Lower lobe of right lung (tissue), 2 donors: ENCODE measurements at regions not wholly inside any gene's neighbourhood (a gene's known extent, or its start where the extent isn't known, plus 50 kb on each side); places are given as distances from the start of the nearest gene placed in this dataset.
"Not testable (repeated sequence)": the region's sequence is repeated elsewhere in the genome, so short reads cannot be mapped to it uniquely, and the experiment has no call there.

Source experiments
- ATAC-seq, 2 donors: fragments of 200-7000 bp; cut with Tn5 transposase; one replicate each; pipeline ENCODE4 v1.9.1; 2020 to 2022; ENCODE audit warnings: mild to moderate bottlenecking in 2 of 2, moderate library complexity in 2 of 2
- DNase-seq: peaks from one replicate; pipeline ENCODE4 v3.0.0-alpha.2; 2020
- H3K27ac ChIP-seq: fragments of 200-600 bp; one replicate; pipeline ENCODE4 v1.8.0; 2022
- H3K27me3 ChIP-seq: fragments of 200-600 bp; one replicate; pipeline ENCODE4 v1.8.0; 2022; ENCODE audit warnings: low read depth
- H3K36me3 ChIP-seq: fragments of 200-600 bp; one replicate; pipeline ENCODE4 v1.8.0; 2022; ENCODE audit warnings: mild to moderate bottlenecking
- H3K4me1 ChIP-seq: fragments of 200-600 bp; one replicate; pipeline ENCODE4 v1.8.0; 2022
- H3K4me3 ChIP-seq: fragments of 200-600 bp; one replicate; pipeline ENCODE4 v1.8.0; 2022; ENCODE audit warnings: mild to moderate bottlenecking
- H3K9me3 ChIP-seq: fragments of 200-600 bp; one replicate; pipeline ENCODE4 v1.8.0; 2022
- intact Hi-C: fragments of 100-400 bp; cut with DNase I; formaldehyde crosslinking; loops from one replicate; pipeline ENCODE4 v1.11.0; 2022
- TF ChIP-seq, protein P1 (sequence below): fragments of 200-600 bp; IDR thresholded peaks from one replicate; pipeline ENCODE4 v1.8.0; 2022; ENCODE audit warnings: antibody characterized with exemption, mild to moderate bottlenecking
- donor health status: DM: no; HTN: yes; CAD: no; lungs with severe emphysema.

- ATAC-seq, result no peak
- Histone ChIP-seq H3K4me3 (no peak overlapping the region), H3K36me3 (no peaks in the 10 kb centered on the region), H3K27ac (no peak overlapping the region), H3K4me1 (peaks cover 17% of the 10 kb centered on the region), H3K27me3 (peaks cover 9% of the 10 kb centered on the region), H3K9me3 (no peaks in the 10 kb centered on the region)
- TF ChIP-seq, protein P1, sequence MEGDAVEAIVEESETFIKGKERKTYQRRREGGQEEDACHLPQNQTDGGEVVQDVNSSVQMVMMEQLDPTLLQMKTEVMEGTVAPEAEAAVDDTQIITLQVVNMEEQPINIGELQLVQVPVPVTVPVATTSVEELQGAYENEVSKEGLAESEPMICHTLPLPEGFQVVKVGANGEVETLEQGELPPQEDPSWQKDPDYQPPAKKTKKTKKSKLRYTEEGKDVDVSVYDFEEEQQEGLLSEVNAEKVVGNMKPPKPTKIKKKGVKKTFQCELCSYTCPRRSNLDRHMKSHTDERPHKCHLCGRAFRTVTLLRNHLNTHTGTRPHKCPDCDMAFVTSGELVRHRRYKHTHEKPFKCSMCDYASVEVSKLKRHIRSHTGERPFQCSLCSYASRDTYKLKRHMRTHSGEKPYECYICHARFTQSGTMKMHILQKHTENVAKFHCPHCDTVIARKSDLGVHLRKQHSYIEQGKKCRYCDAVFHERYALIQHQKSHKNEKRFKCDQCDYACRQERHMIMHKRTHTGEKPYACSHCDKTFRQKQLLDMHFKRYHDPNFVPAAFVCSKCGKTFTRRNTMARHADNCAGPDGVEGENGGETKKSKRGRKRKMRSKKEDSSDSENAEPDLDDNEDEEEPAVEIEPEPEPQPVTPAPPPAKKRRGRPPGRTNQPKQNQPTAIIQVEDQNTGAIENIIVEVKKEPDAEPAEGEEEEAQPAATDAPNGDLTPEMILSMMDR, result no peak
- DNase-seq, result no peak
- intact Hi-C loops, result no loop called here
Observed at GRCh38 chr6:169974663-169975062, 223.2 kb downstream of the ERMARD start.

- H3K36me3 ChIP-seq, H3K9me3 ChIP-seq, intact Hi-C loops, H3K27me3 ChIP-seq, H3K4me3 ChIP-seq, ATAC-seq, H3K27ac ChIP-seq: not testable (repeated sequence)
- peak; percentile 41 for DNase-seq
- peaks cover 17% of the 10 kb centered on the region for H3K4me1 ChIP-seq
Observed at GRCh38 chr6:169973588-169974467, 222.4 kb downstream of the ERMARD start.

DNA sequence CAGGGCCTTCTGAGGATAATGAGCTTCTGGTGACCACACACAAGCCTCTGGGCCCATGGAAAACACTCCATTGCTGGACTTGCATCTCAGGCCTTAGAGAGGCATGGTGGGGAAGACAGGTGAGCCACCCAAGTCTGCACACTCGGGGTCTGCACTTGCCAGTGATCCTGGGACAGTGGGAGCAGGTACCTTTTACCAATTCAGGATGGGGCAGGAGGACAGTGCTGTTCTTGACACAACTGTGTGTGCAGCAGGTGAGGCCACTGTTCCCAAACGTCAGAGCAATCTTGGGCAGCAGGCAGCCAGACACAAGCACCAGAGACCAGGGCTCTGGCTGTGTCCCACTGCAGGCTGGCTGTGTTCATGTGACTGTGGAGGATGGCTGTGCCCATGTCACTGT, 221.3 kb downstream of the ERMARD start:
- TF ChIP-seq, protein P1, result no peak

DNA sequence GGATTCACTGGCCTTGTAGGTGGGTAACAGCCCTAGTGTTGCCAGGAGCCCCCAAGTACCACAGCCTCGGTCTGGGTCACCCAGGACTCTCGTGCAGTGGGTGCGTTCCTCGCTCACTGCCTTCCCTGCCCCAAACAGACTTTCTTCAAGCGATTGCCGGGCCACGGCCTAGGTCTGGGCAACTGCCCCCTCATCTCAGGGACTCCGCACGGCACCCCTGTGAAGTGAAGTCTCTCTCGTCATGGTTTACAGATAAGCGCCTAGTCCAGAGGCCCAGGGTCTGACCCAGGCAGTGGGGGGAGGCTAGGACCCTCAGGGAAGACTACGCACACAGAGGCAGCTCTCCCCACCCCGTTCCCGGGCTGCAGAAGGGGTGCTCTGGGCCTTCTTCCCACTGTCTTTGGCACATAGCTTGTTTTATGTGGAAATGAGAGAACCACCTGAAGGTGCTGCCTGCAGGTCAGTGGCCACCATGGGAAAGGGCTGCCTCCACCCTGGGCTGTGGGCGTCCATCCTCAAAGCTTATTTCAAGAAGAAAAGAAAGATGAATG, 220.8 kb downstream of the ERMARD start:
- Histone ChIP-seq H3K36me3 (no peaks in the 10 kb centered on the region), H3K4me1 (peaks cover 8% of the 10 kb centered on the region), H3K27me3 (peaks cover 9% of the 10 kb centered on the region), H3K4me3 (no peak overlapping the region), H3K27ac (no peak overlapping the region), H3K9me3 (no peaks in the 10 kb centered on the region)
- ATAC-seq, result no peak
- no peak for DNase-seq
- TF ChIP-seq, protein P1, result no peak
- intact Hi-C loops, result no loop called here

More for the DNA sequence above, 221.3 kb downstream of the ERMARD start:
- Histone ChIP-seq H3K27me3 (peaks cover 9% of the 10 kb centered on the region), H3K27ac (no peak overlapping the region), H3K36me3 (no peaks in the 10 kb centered on the region), H3K4me1 (peaks cover 9% of the 10 kb centered on the region), H3K9me3 (no peaks in the 10 kb centered on the region), H3K4me3 (no peak overlapping the region)
- no peak for DNase-seq
- no peak for ATAC-seq
- intact Hi-C loops, result no loop called here

DNA sequence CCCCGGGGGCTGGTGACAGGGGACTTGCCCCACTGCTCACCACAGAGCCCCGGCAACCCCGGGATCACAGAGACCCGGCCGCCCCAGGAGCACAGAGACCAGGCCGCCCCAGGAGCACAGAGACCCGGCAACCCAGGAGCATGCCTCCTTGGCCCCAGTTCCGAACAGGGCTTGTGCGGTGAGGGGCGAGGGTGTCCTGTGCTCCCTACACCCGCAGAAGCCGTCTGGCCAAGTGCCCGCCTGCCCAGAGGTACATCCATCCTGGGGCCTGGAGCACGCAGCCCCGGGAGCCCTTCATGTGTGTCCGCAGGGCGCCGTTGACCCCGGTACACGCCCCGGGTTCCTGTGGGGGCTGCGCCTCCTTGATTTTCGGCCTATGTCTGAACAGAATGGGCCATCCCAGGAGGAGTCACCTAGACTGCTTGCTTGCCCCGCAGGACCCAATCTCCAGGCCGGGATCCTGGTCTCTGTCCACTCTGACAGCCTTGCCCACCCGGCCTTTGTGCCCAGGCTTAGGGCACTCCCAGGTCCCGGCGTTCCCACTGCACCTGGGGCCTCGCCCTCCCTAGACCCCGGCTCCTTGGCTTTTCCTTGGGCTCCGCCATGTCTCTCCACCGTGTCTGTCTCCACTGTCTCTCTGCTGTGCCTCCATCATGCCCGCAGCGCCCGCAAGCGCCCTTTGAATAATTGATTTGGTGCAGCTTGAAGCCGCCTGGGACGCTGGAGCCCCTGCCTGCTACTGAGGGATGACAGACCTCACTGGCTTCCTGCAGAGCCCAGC, 219.8 kb downstream of the ERMARD start:
- Histone ChIP-seq H3K4me1 (peaks cover 5% of the 10 kb centered on the region), H3K27ac (no peak overlapping the region), H3K27me3 (peaks cover 3% of the 10 kb centered on the region), H3K9me3 (no peaks in the 10 kb centered on the region), H3K4me3 (no peak overlapping the region), H3K36me3 (no peaks in the 10 kb centered on the region)
- peak; percentile 16 to 23 for ATAC-seq
- TF ChIP-seq, protein P1, result no peak
- intact Hi-C loops, result no loop called here
- peak; percentile 44 for DNase-seq
